HepG2 (cell line): ENCODE measurements at regions not wholly inside any gene's neighbourhood (a gene's known extent, or its start where the extent isn't known, plus 50 kb on each side); places are given as distances from the start of the nearest gene placed in this dataset.

Source experiments
- ATAC-seq: fragments of 200-7000 bp; cut with Tn5 transposase; 3 replicates; pipeline ENCODE4 v1.9.1; 2020; ENCODE audit warnings: mild to moderate bottlenecking, moderate library complexity
- BruUV-seq: library from RNA; stranded (reverse); fragments of 400-500 nt; replicated peaks from 2 replicates; lab custom pipeline; 2021; lab: Mats Ljungman, UMichigan
- CTCF ChIA-PET: fragments of 300-600 bp; formaldehyde crosslinking; extraction: SDS; loops from one replicate; lab custom pipeline; 2021; ENCODE audit warnings: low total read pairs, inconsistent platforms, low intra/inter-chr PET ratio; lab: Yijun Ruan, JAX
- POLR2A ChIA-PET: fragments of 350-600 bp; sonication (Branson Sonifier 250); formaldehyde crosslinking; loops from one replicate; lab custom pipeline; 2020; ENCODE audit warnings: antibody characterized with exemption, inconsistent platforms; lab: Yijun Ruan, JAX
- DNase-seq: peaks from one replicate; pipeline ENCODE4 v3.0.0-alpha.2; 2015; ENCODE audit warnings: low spot score
- FAIRE-seq: peaks from 3 replicates; lab custom pipeline; 2011; peaks lifted over from hg19 to GRCh38; lab: Jason Lieb, UNC
- H2AFZ ChIP-seq: one replicate; pipeline ENCODE4 v1.6.1; 2011; ENCODE audit warnings: low read length, inconsistent platforms
- H3K27ac ChIP-seq: fragments of 300-600 bp; 3 replicates; pipeline ENCODE4 v1.8.0; 2011; ENCODE audit warnings: mixed run types, mild to moderate bottlenecking, mixed read lengths, low read length, inconsistent platforms; ENCODE audit not compliant: insufficient read depth; ENCODE audit errors: extremely low read length
- H3K27me3 ChIP-seq, 2 experiments: fragments of 200-600 bp in 1 of 2; 2 replicates in 1 of 2; 3 replicates in 1 of 2; pipeline versions ENCODE4 v1.6.0 to v1.8.0; 2011; ENCODE audit warnings: low read length in 2 of 2, mild to moderate bottlenecking in 2 of 2, moderate library complexity in 2 of 2, inconsistent platforms in 1 of 2; ENCODE audit not compliant: insufficient read depth in 2 of 2, control insufficient read depth in 1 of 2
- H3K36me3 ChIP-seq, 2 experiments: fragments of 200-600 bp in 1 of 2; replicated peaks in 1 of 2; 2 replicates in 1 of 2; 3 replicates in 1 of 2; pipeline versions ENCODE4 v1.5.1 to v1.8.0; 2011; ENCODE audit warnings: low read length in 2 of 2, inconsistent platforms in 1 of 2; ENCODE audit not compliant: insufficient read depth in 2 of 2, control insufficient read depth in 1 of 2
- H3K4me1 ChIP-seq: 2 replicates; pipeline ENCODE4 v1.5.1; 2012; ENCODE audit warnings: low read length, inconsistent platforms; ENCODE audit not compliant: insufficient read depth
- H3K4me2 ChIP-seq: 2 replicates; pipeline ENCODE4 v1.6.0; 2011; ENCODE audit warnings: low read depth, low read length, inconsistent platforms
- H3K4me3 ChIP-seq, 3 experiments: fragments of 200-600 bp in 1 of 3; sonication (generic), shearing (Covaris generic) in 1 of 3; replicated peaks in 1 of 3; 2 replicates each; pipeline ENCODE4 v1.5.1; 2011 to 2016; ENCODE audit warnings: low read length in 3 of 3, inconsistent platforms in 2 of 3, low read depth in 2 of 3, mild to moderate bottlenecking in 2 of 3, control low read depth in 1 of 3, mixed read lengths in 1 of 3; ENCODE audit not compliant: insufficient read depth in 1 of 3
- H3K79me2 ChIP-seq: one replicate; pipeline ENCODE4 v1.6.1; 2011; ENCODE audit warnings: low read length, inconsistent platforms; ENCODE audit not compliant: insufficient read depth
- H3K9ac ChIP-seq: 2 replicates; pipeline ENCODE4 v1.6.0; 2011; ENCODE audit warnings: mild to moderate bottlenecking, low read depth, low read length, inconsistent platforms; ENCODE audit not compliant: insufficient read depth
- H3K9me3 ChIP-seq: 2 replicates; pipeline ENCODE4 v1.5.1; 2012; ENCODE audit warnings: mild to moderate bottlenecking, low read length
- H4K20me1 ChIP-seq: 2 replicates; pipeline ENCODE4 v1.6.0; 2011; ENCODE audit warnings: inconsistent platforms, mild to moderate bottlenecking, low read length, moderate library complexity; ENCODE audit not compliant: insufficient read depth
- GTF2F1 ChIP-seq: fragments of 150-350 bp; IDR thresholded peaks from 2 replicates; pipeline ENCODE4 v1.6.1; 2014; ENCODE audit warnings: low read length
- MTF1 ChIP-seq: sonication (generic); formaldehyde crosslinking; IDR thresholded peaks from 2 replicates; pipeline ENCODE4 v1.5.0; 2020; ENCODE audit warnings: missing genetic modification reagents
- WGBS: methylation state at CpG from one replicate; pipeline ENCODE4 v1.1.6; 2017; ENCODE audit warnings: low lambda C conversion rate; 5-methylcytosine and 5-hydroxymethylcytosine counted together
- in situ Hi-C: cut with HindIII; loops from 2 replicates; pipeline ENCODE4 v1.10.0; 2017; ENCODE audit warnings: low pct_unique_long_range_greater_than_20kb; ENCODE audit not compliant: extremely low pct_ligation_motif_present
- intact Hi-C: fragments of 100-400 bp; cut with micrococcal nuclease; formaldehyde crosslinking; loops from one replicate; pipeline ENCODE4 v1.10.0; 2022; ENCODE audit not compliant: unreplicated experiment
- TF ChIP-seq, protein P1 (sequence below): sonication (generic); formaldehyde crosslinking; IDR thresholded peaks from 2 replicates; pipeline ENCODE4 v1.4.0; 2020; ENCODE audit warnings: missing genetic modification reagents

DNA sequence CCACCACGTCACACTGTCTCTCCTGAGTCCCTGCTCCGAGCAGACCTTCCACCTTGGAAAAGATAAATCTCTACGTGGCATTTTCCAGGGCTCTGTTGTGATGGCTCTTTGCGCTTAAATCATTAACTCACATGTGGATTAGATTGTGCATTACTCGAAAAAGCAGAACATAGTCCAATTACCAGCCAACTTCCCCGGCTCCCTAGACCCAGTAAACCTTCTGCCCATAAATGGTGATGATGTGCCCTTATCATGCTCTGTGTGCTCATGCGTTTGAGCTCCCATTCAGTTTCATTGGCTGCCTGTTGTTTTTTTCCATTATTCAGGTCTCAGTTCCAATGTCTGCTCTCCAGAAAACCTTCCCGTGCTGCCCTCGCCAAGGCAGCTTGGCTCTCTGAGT lies 471.2 kb downstream of the GLRX3 start (continued):
- TF ChIP-seq, protein P1, sequence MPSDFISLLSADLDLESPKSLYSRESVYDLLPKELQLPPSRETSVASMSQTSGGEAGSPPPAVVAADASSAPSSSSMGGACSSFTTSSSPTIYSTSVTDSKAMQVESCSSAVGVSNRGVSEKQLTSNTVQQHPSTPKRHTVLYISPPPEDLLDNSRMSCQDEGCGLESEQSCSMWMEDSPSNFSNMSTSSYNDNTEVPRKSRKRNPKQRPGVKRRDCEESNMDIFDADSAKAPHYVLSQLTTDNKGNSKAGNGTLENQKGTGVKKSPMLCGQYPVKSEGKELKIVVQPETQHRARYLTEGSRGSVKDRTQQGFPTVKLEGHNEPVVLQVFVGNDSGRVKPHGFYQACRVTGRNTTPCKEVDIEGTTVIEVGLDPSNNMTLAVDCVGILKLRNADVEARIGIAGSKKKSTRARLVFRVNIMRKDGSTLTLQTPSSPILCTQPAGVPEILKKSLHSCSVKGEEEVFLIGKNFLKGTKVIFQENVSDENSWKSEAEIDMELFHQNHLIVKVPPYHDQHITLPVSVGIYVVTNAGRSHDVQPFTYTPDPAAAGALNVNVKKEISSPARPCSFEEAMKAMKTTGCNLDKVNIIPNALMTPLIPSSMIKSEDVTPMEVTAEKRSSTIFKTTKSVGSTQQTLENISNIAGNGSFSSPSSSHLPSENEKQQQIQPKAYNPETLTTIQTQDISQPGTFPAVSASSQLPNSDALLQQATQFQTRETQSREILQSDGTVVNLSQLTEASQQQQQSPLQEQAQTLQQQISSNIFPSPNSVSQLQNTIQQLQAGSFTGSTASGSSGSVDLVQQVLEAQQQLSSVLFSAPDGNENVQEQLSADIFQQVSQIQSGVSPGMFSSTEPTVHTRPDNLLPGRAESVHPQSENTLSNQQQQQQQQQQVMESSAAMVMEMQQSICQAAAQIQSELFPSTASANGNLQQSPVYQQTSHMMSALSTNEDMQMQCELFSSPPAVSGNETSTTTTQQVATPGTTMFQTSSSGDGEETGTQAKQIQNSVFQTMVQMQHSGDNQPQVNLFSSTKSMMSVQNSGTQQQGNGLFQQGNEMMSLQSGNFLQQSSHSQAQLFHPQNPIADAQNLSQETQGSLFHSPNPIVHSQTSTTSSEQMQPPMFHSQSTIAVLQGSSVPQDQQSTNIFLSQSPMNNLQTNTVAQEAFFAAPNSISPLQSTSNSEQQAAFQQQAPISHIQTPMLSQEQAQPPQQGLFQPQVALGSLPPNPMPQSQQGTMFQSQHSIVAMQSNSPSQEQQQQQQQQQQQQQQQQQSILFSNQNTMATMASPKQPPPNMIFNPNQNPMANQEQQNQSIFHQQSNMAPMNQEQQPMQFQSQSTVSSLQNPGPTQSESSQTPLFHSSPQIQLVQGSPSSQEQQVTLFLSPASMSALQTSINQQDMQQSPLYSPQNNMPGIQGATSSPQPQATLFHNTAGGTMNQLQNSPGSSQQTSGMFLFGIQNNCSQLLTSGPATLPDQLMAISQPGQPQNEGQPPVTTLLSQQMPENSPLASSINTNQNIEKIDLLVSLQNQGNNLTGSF = no peak
- TF ChIP-seq GTF2F1 = no peak

DNA sequence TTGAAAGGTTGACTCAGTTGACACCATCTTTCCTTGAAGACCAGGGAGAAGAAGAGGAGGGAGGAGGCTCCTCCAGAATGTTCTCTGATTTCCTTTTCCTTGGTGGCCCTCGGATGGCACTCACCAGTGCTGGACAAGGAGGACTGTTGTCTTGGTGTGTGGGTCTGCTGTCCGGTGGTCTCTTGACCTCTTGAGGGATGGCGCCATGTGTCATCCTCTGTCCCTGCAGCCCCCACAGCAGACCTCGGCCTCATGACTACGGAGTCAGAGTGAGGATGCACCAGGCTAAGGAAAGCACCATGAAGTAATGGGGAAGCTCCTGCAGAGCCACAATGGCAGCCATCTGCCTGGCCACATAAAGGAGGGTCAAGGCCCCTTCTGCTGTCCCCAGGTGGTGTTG lies 475.0 kb downstream of the GLRX3 start:
- intact Hi-C loops = no loop called here
- no peak overlapping the region for H3K9ac ChIP-seq
- FAIRE-seq = no peak

More for the DNA sequence above, 475.0 kb downstream of the GLRX3 start:
- Histone ChIP-seq H3K79me2 (no peaks in the 10 kb centered on the region), H3K27ac (no peak overlapping the region), H3K27me3 (no peaks in the 10 kb centered on the region), H4K20me1 (no peaks in the 10 kb centered on the region), H3K4me3 (no peak overlapping the region), H3K9me3 (no peaks in the 10 kb centered on the region), H3K4me1 (peaks cover 3% of the 10 kb centered on the region), H3K4me2 (no peak overlapping the region), H3K36me3 (no peaks in the 10 kb centered on the region), H2AFZ (no peak overlapping the region)
- WGBS = 0% methylated on average over 3 of the region's 5 CpGs
- DNase-seq = no peak
- CTCF ChIA-PET = no interaction called here
- ATAC-seq = no peak
- no TSS peak for BruUV-seq
- POLR2A ChIA-PET = no interaction called here
- no peak for TF ChIP-seq MTF1
- in situ Hi-C loops = no loop called here
